ENCODE measurements at regions not wholly inside any gene's neighbourhood (a gene's known extent, or its start where the extent isn't known, plus 50 kb on each side); places are given as distances from the start of the nearest gene placed in this dataset.

GRCh38 chr1:222346955-222347354 lies 200.9 kb downstream of the HHIPL2 start:
- H3K4me2 ChIP-seq (ENCODE audit: insufficient read depth in 1 of 2, low read depth in 2 of 2, low read length in 2 of 2), result no peak overlapping the region
- ChIA-PET POLR2A (ENCODE audit: partially characterized antibody) (no interaction called here), CTCF (ENCODE audit: partially characterized antibody) (no interaction called here)
- H2AK5ac ChIP-seq (ENCODE audit: low read depth, low read length), result no peak overlapping the region
- no peak overlapping the region for H4K91ac ChIP-seq (replicated peaks; ENCODE audit: insufficient read length, low read length)
- H3K9me3 ChIP-seq (ENCODE audit: insufficient read depth in 2 of 2, low read depth in 1 of 2, low read length in 1 of 2), result no peaks in the 10 kb centered on the region
- no peaks in the 10 kb centered on the region for H3K36me3 ChIP-seq (ENCODE audit: control insufficient read depth in 2 of 4, insufficient read depth in 4 of 4, low read length in 3 of 4)
- no peak overlapping the region for H4K8ac ChIP-seq (ENCODE audit: extremely low read depth, insufficient read depth, low read length)
- 91% methylated on average over 4 of the region's 4 CpGs; no CpG with 5 or more reads in 1 of the 2 experiments for WGBS, 2 experiments (ENCODE audit: extremely low coverage in 1 of 2, insufficient coverage in 1 of 2, insufficient read length in 1 of 2, insufficient replicate concordance in 2 of 2, low coverage in 1 of 2, low lambda C conversion rate in 2 of 2, missing lambda C conversion rate in 1 of 2)
- DNase-seq (ENCODE audit: low read depth in 1 of 2, low spot score in 2 of 2) (no peak), FAIRE-seq (no peak)
- no peak overlapping the region for H3K56ac ChIP-seq (replicated peaks; ENCODE audit: insufficient read length, low read depth, low read length)
- H3K4me3 ChIP-seq (ENCODE audit: extremely low read depth in 1 of 4, insufficient read depth in 2 of 4, low read depth in 3 of 4, low read length in 4 of 4), result no peak overlapping the region
- H4K20me1 ChIP-seq (replicated peaks in 1 of 2; ENCODE audit: control insufficient read depth in 1 of 2, insufficient read depth in 2 of 2, low read length in 2 of 2), result no peaks in the 10 kb centered on the region
- no peaks in the 10 kb centered on the region for H3K79me1 ChIP-seq (ENCODE audit: low read depth, low read length)
- H4K5ac ChIP-seq (ENCODE audit: insufficient read length, low read depth, low read length), result no peak overlapping the region
- H2BK120ac ChIP-seq (replicated peaks; ENCODE audit: low read depth, low read length), result no peak overlapping the region
- H3K4ac ChIP-seq (replicated peaks; ENCODE audit: insufficient read length, low read depth, low read length), result no peak overlapping the region
- no peak overlapping the region for H2AFZ ChIP-seq (ENCODE audit: low read length)
- no peak overlapping the region for H2BK15ac ChIP-seq (ENCODE audit: low read length)
- H3K27me3 ChIP-seq (replicated peaks in 1 of 4; ENCODE audit: control insufficient read depth in 3 of 4, extremely low read depth in 1 of 4, insufficient read depth in 3 of 4, low read length in 3 of 4), result no peaks in the 10 kb centered on the region
- H3K23ac ChIP-seq (ENCODE audit: insufficient read length), result no peak overlapping the region
- no peak overlapping the region for H3K27ac ChIP-seq (ENCODE audit: low read depth, low read length)
- no peak overlapping the region for H3K9ac ChIP-seq (replicated peaks in 1 of 4; ENCODE audit: extremely low read depth in 1 of 4, low read depth in 3 of 4, low read length in 3 of 4)
- H3K23me2 ChIP-seq (ENCODE audit: low read depth, low read length), result peaks cover 3% of the 10 kb centered on the region; the same call in 1 of the 2 replicates
- no peak overlapping the region for H2BK12ac ChIP-seq (ENCODE audit: low read depth, low read length)
- H3K14ac ChIP-seq (ENCODE audit: insufficient read length), result no peak overlapping the region
- no peak overlapping the region for H2BK20ac ChIP-seq (ENCODE audit: low read length)
- H3K79me2 ChIP-seq (ENCODE audit: control insufficient read depth in 1 of 2, insufficient read depth in 2 of 2, low read length in 2 of 2), result no peaks in the 10 kb centered on the region
- no peak overlapping the region for H3K18ac ChIP-seq (ENCODE audit: extremely low read depth, low read length)
- no peaks in the 10 kb centered on the region for H3K4me1 ChIP-seq (replicated peaks in 1 of 4; ENCODE audit: control insufficient read depth in 3 of 4, insufficient read depth in 4 of 4, low read length in 3 of 4)
- no peak overlapping the region for H2BK5ac ChIP-seq (ENCODE audit: low read depth, low read length)
- TF ChIP-seq PHF8 (conservative IDR thresholded peaks at IDR 0.05; ENCODE audit: low read depth, low read length) (no peak), POLR2A (IDR thresholded peaks at IDR 0.05; ENCODE audit: control extremely low read depth in 1 of 2, low read depth in 2 of 2, low read length in 2 of 2) (no peak), POU5F1 (IDR thresholded peaks at IDR 0.05; ENCODE audit: low read depth, low read length) (no peak), CBX8 (IDR thresholded peaks at IDR 0.05; ENCODE audit: borderline replicate concordance, low read depth, low read length) (no peak), CHD1 (IDR thresholded peaks at IDR 0.05; ENCODE audit: low read depth, low read length) (no peak), HDAC6 (IDR thresholded peaks at IDR 0.05; ENCODE audit: low read depth, low read length) (no peak), BCL11A (IDR thresholded peaks at IDR 0.05; ENCODE audit: low read depth in 2 of 2, low read length in 2 of 2) (no peak), KDM1A (IDR thresholded peaks at IDR 0.05; ENCODE audit: borderline replicate concordance, low read length) (no peak), BACH1 (IDR thresholded peaks at IDR 0.05; ENCODE audit: low read length) (no peak), KDM4A (IDR thresholded peaks at IDR 0.05; ENCODE audit: low read depth, low read length, severe bottlenecking) (no peak), SAP30 (IDR thresholded peaks at IDR 0.05; ENCODE audit: insufficient read depth, insufficient replicate concordance, low read length) (no peak), SP4 (IDR thresholded peaks at IDR 0.05; ENCODE audit: low read length) (no peak), SP1 (IDR thresholded peaks at IDR 0.05; ENCODE audit: low read depth, low read length) (no peak), RAD21 (IDR thresholded peaks at IDR 0.05 in 1 of 2, conservative IDR thresholded peaks at IDR 0.05 in 1 of 2; ENCODE audit: low read depth in 2 of 2, low read length in 2 of 2) (no peak), TBP (IDR thresholded peaks at IDR 0.05; ENCODE audit: low read depth, low read length) (no peak)
- TF ChIP-seq, protein P1, sequence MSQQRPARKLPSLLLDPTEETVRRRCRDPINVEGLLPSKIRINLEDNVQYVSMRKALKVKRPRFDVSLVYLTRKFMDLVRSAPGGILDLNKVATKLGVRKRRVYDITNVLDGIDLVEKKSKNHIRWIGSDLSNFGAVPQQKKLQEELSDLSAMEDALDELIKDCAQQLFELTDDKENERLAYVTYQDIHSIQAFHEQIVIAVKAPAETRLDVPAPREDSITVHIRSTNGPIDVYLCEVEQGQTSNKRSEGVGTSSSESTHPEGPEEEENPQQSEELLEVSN (IDR thresholded peaks at IDR 0.05), result no peak

All from H1 (cell line).